Neuronal stem cell (in vitro differentiated cells): ENCODE measurements at regions not wholly inside any gene's neighbourhood (a gene's known extent, or its start where the extent isn't known, plus 50 kb on each side); places are given as distances from the start of the nearest gene placed in this dataset.
A peak's percentile ranks its signal among the peaks of the same experiment; 100 is the strongest.

Source experiments
- DNase-seq: peaks from one replicate; pipeline ENCODE4 v3.0.0-alpha.2; 2013; ENCODE audit warnings: low spot score
- H2AFZ ChIP-seq: one replicate; pipeline ENCODE4 v1.6.1; 2013; ENCODE audit warnings: mild to moderate bottlenecking, low read length, inconsistent platforms
- H2AK5ac ChIP-seq: 2 replicates; pipeline ENCODE4 v1.6.1; 2013; ENCODE audit warnings: low read depth, mild to moderate bottlenecking, inconsistent platforms, low read length, moderate library complexity, mixed read lengths
- H2BK120ac ChIP-seq: 2 replicates; pipeline ENCODE4 v1.6.1; 2013; ENCODE audit warnings: low read depth, mild to moderate bottlenecking, inconsistent platforms, low read length, moderate library complexity, mixed read lengths
- H2BK12ac ChIP-seq: one replicate; pipeline ENCODE4 v1.6.1; 2013; ENCODE audit warnings: low read length, inconsistent platforms
- H2BK15ac ChIP-seq: 2 replicates; pipeline ENCODE4 v1.6.1; 2013; ENCODE audit warnings: mild to moderate bottlenecking, low read length, inconsistent platforms, mixed read lengths
- H2BK5ac ChIP-seq: one replicate; pipeline ENCODE4 v1.6.1; 2013; ENCODE audit warnings: inconsistent platforms, mild to moderate bottlenecking, low read length, moderate library complexity
- H3K14ac ChIP-seq: one replicate; pipeline ENCODE4 v1.6.1; 2013; ENCODE audit warnings: low read length, inconsistent platforms
- H3K18ac ChIP-seq: 2 replicates; pipeline ENCODE4 v1.6.1; 2013; ENCODE audit warnings: low read length, inconsistent platforms
- H3K23ac ChIP-seq: 2 replicates; pipeline ENCODE4 v1.6.1; 2013; ENCODE audit warnings: low read depth, mild to moderate bottlenecking, mixed read lengths, low read length, inconsistent platforms; ENCODE audit not compliant: poor library complexity
- H3K27ac ChIP-seq: replicated peaks from 3 replicates; pipeline ENCODE4 v1.5.1; 2013; ENCODE audit warnings: low read length, inconsistent platforms
- H3K27me3 ChIP-seq, 3 experiments: 2 replicates each; pipeline ENCODE4 v1.6.1; 2013; ENCODE audit warnings: low read length in 3 of 3, mild to moderate bottlenecking in 2 of 3, inconsistent platforms in 1 of 3, low read depth in 1 of 3, mixed read lengths in 1 of 3, moderate library complexity in 1 of 3; ENCODE audit not compliant: control insufficient read depth in 3 of 3, insufficient read depth in 3 of 3
- H3K36me3 ChIP-seq, 2 donors: replicated peaks in 1 of 2; 2 replicates each; pipeline ENCODE4 v1.6.1; 2013; ENCODE audit warnings: low read length in 2 of 2; ENCODE audit not compliant: control insufficient read depth in 2 of 2, insufficient read depth in 2 of 2
- H3K4ac ChIP-seq: 2 replicates; pipeline ENCODE4 v1.6.1; 2013; ENCODE audit warnings: inconsistent platforms, mild to moderate bottlenecking, low read length, moderate library complexity
- H3K4me1 ChIP-seq, 2 donors: 1 replicate in 1 of 2; 2 replicates in 1 of 2; pipeline ENCODE4 v1.6.1; 2013; ENCODE audit warnings: low read length in 2 of 2, low read depth in 1 of 2; ENCODE audit not compliant: control insufficient read depth in 2 of 2, insufficient read depth in 1 of 2
- H3K4me2 ChIP-seq: one replicate; pipeline ENCODE4 v1.6.1; 2013; ENCODE audit warnings: mild to moderate bottlenecking, low read length, inconsistent platforms; ENCODE audit not compliant: insufficient read depth, poor library complexity, severe bottlenecking
- H3K4me3 ChIP-seq, 2 donors: 2 replicates each; pipeline ENCODE4 v1.5.1; 2013; ENCODE audit warnings: low read length in 2 of 2, mild to moderate bottlenecking in 2 of 2, inconsistent platforms in 1 of 2, moderate library complexity in 1 of 2
- H3K79me1 ChIP-seq: one replicate; pipeline ENCODE4 v1.6.1; 2013; ENCODE audit warnings: low read depth, mild to moderate bottlenecking, inconsistent platforms, low read length, moderate library complexity
- H3K9ac ChIP-seq: one replicate; pipeline ENCODE4 v1.6.1; 2013; ENCODE audit warnings: mild to moderate bottlenecking, low read depth, low read length, inconsistent platforms; ENCODE audit not compliant: poor library complexity
- H3K9me3 ChIP-seq, 2 donors: replicated peaks in 1 of 2; 2 replicates each; pipeline versions ENCODE3 to v1.6.1; 2013; ENCODE audit warnings: low read length in 2 of 2, mild to moderate bottlenecking in 2 of 2, inconsistent platforms in 1 of 2, low read depth in 1 of 2, mixed read lengths in 1 of 2, moderate library complexity in 1 of 2; ENCODE audit not compliant: control insufficient read depth in 2 of 2, insufficient read depth in 1 of 2
- H4K8ac ChIP-seq: one replicate; pipeline ENCODE4 v1.6.1; 2013; ENCODE audit warnings: low read depth, mild to moderate bottlenecking, inconsistent platforms, low read length, moderate library complexity
- H4K91ac ChIP-seq: one replicate; pipeline ENCODE4 v1.6.1; 2013; ENCODE audit warnings: low read length, low read depth, mild to moderate bottlenecking, inconsistent platforms; ENCODE audit not compliant: poor library complexity
- WGBS, 2 donors: extraction: QIAGEN DNeasy Blood & Tissue Kit; methylation state at CpG; one replicate each; pipeline ENCODE4 v1.1.7; 2013; ENCODE audit warnings: missing lambda C conversion rate in 2 of 2, mixed read lengths in 1 of 2; ENCODE audit not compliant: insufficient read length in 2 of 2, insufficient replicate concordance in 1 of 2; ENCODE audit errors: extremely low coverage in 2 of 2; 5-methylcytosine and 5-hydroxymethylcytosine counted together

- no peaks in the 10 kb centered on the region for H3K4me1 ChIP-seq
- H3K9ac ChIP-seq: no peak overlapping the region
- H3K4me2 ChIP-seq: no peak overlapping the region
- H2BK120ac ChIP-seq: no peak overlapping the region
- H3K36me3 ChIP-seq: no peaks in the 10 kb centered on the region
- H3K79me1 ChIP-seq: no peaks in the 10 kb centered on the region
- no peaks in the 10 kb centered on the region for H3K9me3 ChIP-seq
- H4K8ac ChIP-seq: no peak overlapping the region
- H3K27ac ChIP-seq: no peak overlapping the region
- H3K14ac ChIP-seq: no peak overlapping the region
- no peak overlapping the region for H2BK12ac ChIP-seq
- H2BK5ac ChIP-seq: no peak overlapping the region
- no peak overlapping the region for H2AK5ac ChIP-seq
- no peak overlapping the region for H3K18ac ChIP-seq
- H2AFZ ChIP-seq: no peak overlapping the region
- DNase-seq: no peak
- no peak overlapping the region for H4K91ac ChIP-seq
- no peak overlapping the region for H3K4me3 ChIP-seq
- H3K4ac ChIP-seq: no peak overlapping the region
- no peak overlapping the region for H3K23ac ChIP-seq
- WGBS, 2 donors: no CpG with 5 or more reads among the region's 5 CpGs
- no peak overlapping the region for H2BK15ac ChIP-seq
- H3K27me3 ChIP-seq: no peaks in the 10 kb centered on the region
Measured at GRCh38 chr18:68284236-68284780, 430.6 kb downstream of the TMX3 start.

- Histone ChIP-seq H2BK15ac (no peak overlapping the region), H3K27ac (no peak overlapping the region), H3K14ac (no peak overlapping the region), H3K79me1 (no peaks in the 10 kb centered on the region), H3K36me3 (no peaks in the 10 kb centered on the region), H4K91ac (no peak overlapping the region), H3K18ac (no peak overlapping the region), H3K27me3 (no peaks in the 10 kb centered on the region), H2BK5ac (no peak overlapping the region), H3K4me2 (no peak overlapping the region), H2AFZ (no peak overlapping the region), H4K8ac (no peak overlapping the region), H3K4me3 (no peak overlapping the region), H3K4me1 (no peaks in the 10 kb centered on the region), H3K9me3 (no peaks in the 10 kb centered on the region), H2BK120ac (no peak overlapping the region), H3K4ac (no peak overlapping the region), H2AK5ac (no peak overlapping the region), H3K9ac (no peak overlapping the region), H2BK12ac (no peak overlapping the region), H3K23ac (no peak overlapping the region)
- WGBS, 2 donors: no CpG with 5 or more reads among the region's 3 CpGs
- DNase-seq: no peak
Measured at GRCh38 chr18:68283834-68284233, 431.1 kb downstream of the TMX3 start.

- Histone ChIP-seq H3K4ac (no peak overlapping the region), H3K27ac (no peak overlapping the region), H3K4me2 (no peak overlapping the region), H2BK12ac (no peak overlapping the region), H3K9me3 (no peaks in the 10 kb centered on the region), H2BK15ac (no peak overlapping the region), H3K23ac (no peak overlapping the region), H2BK5ac (no peak overlapping the region), H4K91ac (no peak overlapping the region), H4K8ac (no peak overlapping the region), H2AFZ (no peak overlapping the region), H2AK5ac (no peak overlapping the region), H3K4me1 (no peaks in the 10 kb centered on the region), H3K36me3 (no peaks in the 10 kb centered on the region), H3K9ac (no peak overlapping the region), H2BK120ac (no peak overlapping the region), H3K14ac (no peak overlapping the region), H3K27me3 (no peaks in the 10 kb centered on the region), H3K79me1 (no peaks in the 10 kb centered on the region), H3K4me3 (no peak overlapping the region), H3K18ac (no peak overlapping the region)
- WGBS, 2 donors: no CpG with 5 or more reads among the region's 2 CpGs
- no peak for DNase-seq
Measured at GRCh38 chr18:68282232-68282631, 432.7 kb downstream of the TMX3 start.

GRCh38 chr18:68275616-68276015 is 439.3 kb downstream of the TMX3 start:
- Histone ChIP-seq H3K27ac (no peak overlapping the region), H2BK120ac (no peak overlapping the region), H3K4me1 (no peaks in the 10 kb centered on the region), H2BK5ac (no peak overlapping the region), H3K4me3 (no peak overlapping the region), H2BK15ac (no peak overlapping the region), H3K27me3 (no peaks in the 10 kb centered on the region), H2AK5ac (no peak overlapping the region), H4K91ac (no peak overlapping the region), H3K4ac (no peak overlapping the region), H3K23ac (no peak overlapping the region), H3K4me2 (no peak overlapping the region), H2BK12ac (no peak overlapping the region), H3K18ac (no peak overlapping the region), H4K8ac (no peak overlapping the region), H3K14ac (no peak overlapping the region), H3K36me3 (no peaks in the 10 kb centered on the region), H3K9me3 (no peaks in the 10 kb centered on the region), H2AFZ (peak overlapping the region; percentile 61), H3K9ac (no peak overlapping the region), H3K79me1 (no peaks in the 10 kb centered on the region)
- WGBS, 2 donors: no CpG with 5 or more reads among the region's 1 CpG
- no peak for DNase-seq
